Ishikawa (cell line): ENCODE measurements at regions not wholly inside any gene's neighbourhood (a gene's known extent, or its start where the extent isn't known, plus 50 kb on each side); places are given as distances from the start of the nearest gene placed in this dataset.

Source experiments
- CEBPB ChIP-seq: IDR thresholded peaks from 2 replicates; pipeline ENCODE4 v1.6.1; 2012
- CREB1 ChIP-seq: IDR thresholded peaks from 2 replicates; pipeline ENCODE4 v1.6.1; 2012; ENCODE audit warnings: low read depth
- RAD21 ChIP-seq: IDR thresholded peaks from 2 replicates; pipeline ENCODE4 v1.6.1; 2012; ENCODE audit warnings: low read depth
- TAF1 ChIP-seq: IDR thresholded peaks from 2 replicates; pipeline ENCODE4 v1.6.1; 2012; ENCODE audit warnings: low read depth, mild to moderate bottlenecking
- ZBTB7A ChIP-seq: IDR thresholded peaks from 2 replicates; pipeline ENCODE4 v1.6.1; 2012; ENCODE audit warnings: low read depth
- TF ChIP-seq, protein P1 (sequence below): IDR thresholded peaks from 2 replicates; pipeline ENCODE4 v1.6.1; 2012; ENCODE audit warnings: low read depth, mild to moderate bottlenecking
- TF ChIP-seq, protein P2 (sequence below): IDR thresholded peaks from 2 replicates; pipeline ENCODE4 v1.6.1; 2012

DNA sequence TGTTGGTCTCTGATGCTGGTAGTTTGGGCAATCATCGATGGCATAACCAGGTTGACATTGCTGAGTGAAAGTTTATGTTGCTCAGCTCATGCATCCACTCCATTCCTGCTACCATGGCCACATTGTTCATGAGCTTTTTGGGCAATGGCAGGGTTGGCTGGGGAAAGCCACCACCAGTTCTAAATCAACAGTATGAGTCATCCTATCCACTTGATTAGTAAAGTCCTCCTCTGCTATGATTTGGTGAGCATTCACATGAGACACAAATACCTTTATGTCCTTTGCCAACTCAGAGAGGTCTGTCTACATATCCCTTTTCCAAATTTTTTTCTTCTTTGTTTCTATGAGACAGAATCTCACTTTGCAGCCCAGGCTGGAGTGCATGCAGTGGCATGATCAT lies 129.7 kb upstream of the FBN2 start:
- TF ChIP-seq CREB1 (no peak), CEBPB (no peak), TAF1 (no peak), ZBTB7A (no peak), RAD21 (no peak)
- TF ChIP-seq, protein P1, sequence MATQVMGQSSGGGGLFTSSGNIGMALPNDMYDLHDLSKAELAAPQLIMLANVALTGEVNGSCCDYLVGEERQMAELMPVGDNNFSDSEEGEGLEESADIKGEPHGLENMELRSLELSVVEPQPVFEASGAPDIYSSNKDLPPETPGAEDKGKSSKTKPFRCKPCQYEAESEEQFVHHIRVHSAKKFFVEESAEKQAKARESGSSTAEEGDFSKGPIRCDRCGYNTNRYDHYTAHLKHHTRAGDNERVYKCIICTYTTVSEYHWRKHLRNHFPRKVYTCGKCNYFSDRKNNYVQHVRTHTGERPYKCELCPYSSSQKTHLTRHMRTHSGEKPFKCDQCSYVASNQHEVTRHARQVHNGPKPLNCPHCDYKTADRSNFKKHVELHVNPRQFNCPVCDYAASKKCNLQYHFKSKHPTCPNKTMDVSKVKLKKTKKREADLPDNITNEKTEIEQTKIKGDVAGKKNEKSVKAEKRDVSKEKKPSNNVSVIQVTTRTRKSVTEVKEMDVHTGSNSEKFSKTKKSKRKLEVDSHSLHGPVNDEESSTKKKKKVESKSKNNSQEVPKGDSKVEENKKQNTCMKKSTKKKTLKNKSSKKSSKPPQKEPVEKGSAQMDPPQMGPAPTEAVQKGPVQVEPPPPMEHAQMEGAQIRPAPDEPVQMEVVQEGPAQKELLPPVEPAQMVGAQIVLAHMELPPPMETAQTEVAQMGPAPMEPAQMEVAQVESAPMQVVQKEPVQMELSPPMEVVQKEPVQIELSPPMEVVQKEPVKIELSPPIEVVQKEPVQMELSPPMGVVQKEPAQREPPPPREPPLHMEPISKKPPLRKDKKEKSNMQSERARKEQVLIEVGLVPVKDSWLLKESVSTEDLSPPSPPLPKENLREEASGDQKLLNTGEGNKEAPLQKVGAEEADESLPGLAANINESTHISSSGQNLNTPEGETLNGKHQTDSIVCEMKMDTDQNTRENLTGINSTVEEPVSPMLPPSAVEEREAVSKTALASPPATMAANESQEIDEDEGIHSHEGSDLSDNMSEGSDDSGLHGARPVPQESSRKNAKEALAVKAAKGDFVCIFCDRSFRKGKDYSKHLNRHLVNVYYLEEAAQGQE: no peak
- TF ChIP-seq, protein P2, sequence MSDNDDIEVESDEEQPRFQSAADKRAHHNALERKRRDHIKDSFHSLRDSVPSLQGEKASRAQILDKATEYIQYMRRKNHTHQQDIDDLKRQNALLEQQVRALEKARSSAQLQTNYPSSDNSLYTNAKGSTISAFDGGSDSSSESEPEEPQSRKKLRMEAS: no peak
